HepG2 (cell line): ENCODE measurements at regions not wholly inside any gene's neighbourhood (a gene's known extent, or its start where the extent isn't known, plus 50 kb on each side); places are given as distances from the start of the nearest gene placed in this dataset.
"Not testable (repeated sequence)": the region's sequence is repeated elsewhere in the genome, so short reads cannot be mapped to it uniquely, and the experiment has no call there.

ENCODE experiments used
- ATAC-seq: fragments of 200-7000 bp; cut with Tn5 transposase; 3 replicates; pipeline ENCODE4 v1.9.1; 2020; ENCODE audit warnings: mild to moderate bottlenecking, moderate library complexity
- BruUV-seq: library from RNA; stranded (reverse); fragments of 400-500 nt; replicated peaks from 2 replicates; lab custom pipeline; 2021; lab: Mats Ljungman, UMichigan
- CTCF ChIA-PET: fragments of 300-600 bp; formaldehyde crosslinking; extraction: SDS; loops from one replicate; lab custom pipeline; 2021; ENCODE audit warnings: low total read pairs, inconsistent platforms, low intra/inter-chr PET ratio; lab: Yijun Ruan, JAX
- POLR2A ChIA-PET: fragments of 350-600 bp; sonication (Branson Sonifier 250); formaldehyde crosslinking; loops from one replicate; lab custom pipeline; 2020; ENCODE audit warnings: antibody characterized with exemption, inconsistent platforms; lab: Yijun Ruan, JAX
- DNase-seq: peaks from one replicate; pipeline ENCODE4 v3.0.0-alpha.2; 2015; ENCODE audit warnings: low spot score
- FAIRE-seq: peaks from 3 replicates; lab custom pipeline; 2011; peaks lifted over from hg19 to GRCh38; lab: Jason Lieb, UNC
- H2AFZ ChIP-seq: one replicate; pipeline ENCODE4 v1.6.1; 2011; ENCODE audit warnings: low read length, inconsistent platforms
- H3K27ac ChIP-seq: fragments of 300-600 bp; 3 replicates; pipeline ENCODE4 v1.8.0; 2011; ENCODE audit warnings: mixed run types, mild to moderate bottlenecking, mixed read lengths, low read length, inconsistent platforms; ENCODE audit not compliant: insufficient read depth; ENCODE audit errors: extremely low read length
- H3K27me3 ChIP-seq, 2 experiments: fragments of 200-600 bp in 1 of 2; 2 replicates in 1 of 2; 3 replicates in 1 of 2; pipeline versions ENCODE4 v1.6.0 to v1.8.0; 2011; ENCODE audit warnings: low read length in 2 of 2, mild to moderate bottlenecking in 2 of 2, moderate library complexity in 2 of 2, inconsistent platforms in 1 of 2; ENCODE audit not compliant: insufficient read depth in 2 of 2, control insufficient read depth in 1 of 2
- H3K36me3 ChIP-seq, 2 experiments: fragments of 200-600 bp in 1 of 2; replicated peaks in 1 of 2; 2 replicates in 1 of 2; 3 replicates in 1 of 2; pipeline versions ENCODE4 v1.5.1 to v1.8.0; 2011; ENCODE audit warnings: low read length in 2 of 2, inconsistent platforms in 1 of 2; ENCODE audit not compliant: insufficient read depth in 2 of 2, control insufficient read depth in 1 of 2
- H3K4me1 ChIP-seq: 2 replicates; pipeline ENCODE4 v1.5.1; 2012; ENCODE audit warnings: low read length, inconsistent platforms; ENCODE audit not compliant: insufficient read depth
- H3K4me2 ChIP-seq: 2 replicates; pipeline ENCODE4 v1.6.0; 2011; ENCODE audit warnings: low read depth, low read length, inconsistent platforms
- H3K4me3 ChIP-seq, 3 experiments: fragments of 200-600 bp in 1 of 3; sonication (generic), shearing (Covaris generic) in 1 of 3; replicated peaks in 1 of 3; 2 replicates each; pipeline ENCODE4 v1.5.1; 2011 to 2016; ENCODE audit warnings: low read length in 3 of 3, inconsistent platforms in 2 of 3, low read depth in 2 of 3, mild to moderate bottlenecking in 2 of 3, control low read depth in 1 of 3, mixed read lengths in 1 of 3; ENCODE audit not compliant: insufficient read depth in 1 of 3
- H3K79me2 ChIP-seq: one replicate; pipeline ENCODE4 v1.6.1; 2011; ENCODE audit warnings: low read length, inconsistent platforms; ENCODE audit not compliant: insufficient read depth
- H3K9ac ChIP-seq: 2 replicates; pipeline ENCODE4 v1.6.0; 2011; ENCODE audit warnings: mild to moderate bottlenecking, low read depth, low read length, inconsistent platforms; ENCODE audit not compliant: insufficient read depth
- H3K9me3 ChIP-seq: 2 replicates; pipeline ENCODE4 v1.5.1; 2012; ENCODE audit warnings: mild to moderate bottlenecking, low read length
- H4K20me1 ChIP-seq: 2 replicates; pipeline ENCODE4 v1.6.0; 2011; ENCODE audit warnings: inconsistent platforms, mild to moderate bottlenecking, low read length, moderate library complexity; ENCODE audit not compliant: insufficient read depth
- HDAC6 ChIP-seq: fragments of 200-600 bp; sonication (generic); IDR thresholded peaks from 2 replicates; pipeline ENCODE4 v1.7.0; 2017; ENCODE audit warnings: mild to moderate bottlenecking, antibody characterized with exemption, low read length, low read depth
- MZF1 ChIP-seq: sonication (generic); formaldehyde crosslinking; IDR thresholded peaks from 2 replicates; pipeline ENCODE4 v1.8.1; 2023; ENCODE audit warnings: mild to moderate bottlenecking, missing genetic modification reagents, borderline replicate concordance
- REXO4 ChIP-seq: sonication (generic); formaldehyde crosslinking; IDR thresholded peaks from 2 replicates; pipeline ENCODE4 v1.8.0; 2022; ENCODE audit warnings: missing genetic modification reagents, mild to moderate bottlenecking, borderline replicate concordance
- RFX5 ChIP-seq: IDR thresholded peaks from 2 replicates; pipeline ENCODE4 v1.6.1; 2011; ENCODE audit warnings: low read depth, low read length, improper control_type of control experiment
- SATB2 ChIP-seq: sonication (generic); formaldehyde crosslinking; IDR thresholded peaks from 2 replicates; pipeline ENCODE4 v1.5.0; 2020; ENCODE audit warnings: missing genetic modification reagents
- ZFAT ChIP-seq: sonication (generic); formaldehyde crosslinking; conservative IDR thresholded peaks from 2 replicates; pipeline ENCODE4 v1.8.1; 2023; ENCODE audit warnings: missing genetic modification reagents, inconsistent platforms
- ZNF737 ChIP-seq: sonication (generic); formaldehyde crosslinking; IDR thresholded peaks from 2 replicates; pipeline ENCODE4 v1.5.0; 2020; ENCODE audit warnings: missing genetic modification reagents, mild to moderate bottlenecking, borderline replicate concordance
- WGBS: methylation state at CpG from one replicate; pipeline ENCODE4 v1.1.6; 2017; ENCODE audit warnings: low lambda C conversion rate; 5-methylcytosine and 5-hydroxymethylcytosine counted together
- in situ Hi-C: cut with HindIII; loops from 2 replicates; pipeline ENCODE4 v1.10.0; 2017; ENCODE audit warnings: low pct_unique_long_range_greater_than_20kb; ENCODE audit not compliant: extremely low pct_ligation_motif_present
- intact Hi-C: fragments of 100-400 bp; cut with micrococcal nuclease; formaldehyde crosslinking; loops from one replicate; pipeline ENCODE4 v1.10.0; 2022; ENCODE audit not compliant: unreplicated experiment
- TF ChIP-seq, protein P1 (sequence below): sonication (generic); formaldehyde crosslinking; IDR thresholded peaks from 2 replicates; pipeline ENCODE4 v1.5.0; 2020; ENCODE audit warnings: mild to moderate bottlenecking, missing genetic modification reagents, moderate library complexity

DNA sequence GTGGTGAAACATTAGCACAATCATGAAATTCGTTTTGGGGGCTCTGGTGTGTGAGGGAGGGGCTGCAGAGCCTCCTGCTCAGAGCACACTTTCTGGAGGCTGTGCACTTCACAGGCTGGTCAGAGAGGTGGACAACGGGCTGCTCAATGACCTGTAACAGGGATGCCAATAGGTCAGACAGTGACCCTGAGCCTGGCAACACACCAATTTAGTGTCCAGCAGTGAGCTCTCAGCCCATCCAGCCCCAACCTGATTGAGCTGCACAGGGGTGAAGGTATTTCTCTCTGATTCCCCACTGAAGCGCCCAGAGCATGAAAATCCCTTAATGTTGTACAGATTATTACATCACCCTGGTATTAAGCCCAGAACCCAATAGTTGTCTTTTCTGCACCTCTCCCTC is 191.3 kb upstream of the ZNF32 start:
- no peak overlapping the region for H3K27ac ChIP-seq
- intact Hi-C loops (no loop called here), in situ Hi-C loops (no loop called here)
- peaks cover 0 to 10% of the 10 kb centered on the region in 2 experiments; a peak in 2 of 5 replicates for H3K27me3 ChIP-seq
- FAIRE-seq (no peak), DNase-seq (no peak), ATAC-seq (no peak)
- no peaks in the 10 kb centered on the region for H3K9me3 ChIP-seq
- TF ChIP-seq REXO4 (CRISPR knock-in tag): no peak
- TF ChIP-seq MZF1: no peak
- no peak for TF ChIP-seq SATB2
- no peak for TF ChIP-seq RFX5
- TF ChIP-seq ZFAT (CRISPR knock-in tag): no peak
- TF ChIP-seq ZNF737 (CRISPR knock-in tag): no peak
- no peak for TF ChIP-seq HDAC6
- TF ChIP-seq, protein P1, sequence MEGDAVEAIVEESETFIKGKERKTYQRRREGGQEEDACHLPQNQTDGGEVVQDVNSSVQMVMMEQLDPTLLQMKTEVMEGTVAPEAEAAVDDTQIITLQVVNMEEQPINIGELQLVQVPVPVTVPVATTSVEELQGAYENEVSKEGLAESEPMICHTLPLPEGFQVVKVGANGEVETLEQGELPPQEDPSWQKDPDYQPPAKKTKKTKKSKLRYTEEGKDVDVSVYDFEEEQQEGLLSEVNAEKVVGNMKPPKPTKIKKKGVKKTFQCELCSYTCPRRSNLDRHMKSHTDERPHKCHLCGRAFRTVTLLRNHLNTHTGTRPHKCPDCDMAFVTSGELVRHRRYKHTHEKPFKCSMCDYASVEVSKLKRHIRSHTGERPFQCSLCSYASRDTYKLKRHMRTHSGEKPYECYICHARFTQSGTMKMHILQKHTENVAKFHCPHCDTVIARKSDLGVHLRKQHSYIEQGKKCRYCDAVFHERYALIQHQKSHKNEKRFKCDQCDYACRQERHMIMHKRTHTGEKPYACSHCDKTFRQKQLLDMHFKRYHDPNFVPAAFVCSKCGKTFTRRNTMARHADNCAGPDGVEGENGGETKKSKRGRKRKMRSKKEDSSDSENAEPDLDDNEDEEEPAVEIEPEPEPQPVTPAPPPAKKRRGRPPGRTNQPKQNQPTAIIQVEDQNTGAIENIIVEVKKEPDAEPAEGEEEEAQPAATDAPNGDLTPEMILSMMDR (CRISPR knock-in tag): no peak
- ChIA-PET POLR2A (no interaction called here), CTCF (no interaction called here)
- H3K36me3 ChIP-seq: no peaks in the 10 kb centered on the region
- 0% methylated on average over 2 of the region's 3 CpGs for WGBS
- no peaks in the 10 kb centered on the region for H3K79me2 ChIP-seq
- H4K20me1 ChIP-seq: no peaks in the 10 kb centered on the region
- H3K4me2 ChIP-seq: no peak overlapping the region
- no peak overlapping the region for H3K9ac ChIP-seq
- H3K4me3 ChIP-seq: no peak overlapping the region
- no peaks in the 10 kb centered on the region for H3K4me1 ChIP-seq
- no TSS peak for BruUV-seq
- no peak overlapping the region for H2AFZ ChIP-seq

GRCh38 chr10:43834751-43835150 is 186.1 kb upstream of the ZNF32 start:
- FAIRE-seq, DNase-seq, H3K4me2 ChIP-seq, in situ Hi-C loops, H3K36me3 ChIP-seq, H3K4me1 ChIP-seq, H3K9me3 ChIP-seq, H3K27me3 ChIP-seq, H3K27ac ChIP-seq, H3K4me3 ChIP-seq, CTCF ChIA-PET, H3K9ac ChIP-seq, POLR2A ChIA-PET, H4K20me1 ChIP-seq, intact Hi-C loops, H2AFZ ChIP-seq, ATAC-seq, H3K79me2 ChIP-seq, BruUV-seq: not testable (repeated sequence)
- WGBS: 0% methylated on average over 2 of the region's 2 CpGs
